ENCODE measurements at regions not wholly inside any gene's neighbourhood (a gene's known extent, or its start where the extent isn't known, plus 50 kb on each side); places are given as distances from the start of the nearest gene placed in this dataset.

DNA sequence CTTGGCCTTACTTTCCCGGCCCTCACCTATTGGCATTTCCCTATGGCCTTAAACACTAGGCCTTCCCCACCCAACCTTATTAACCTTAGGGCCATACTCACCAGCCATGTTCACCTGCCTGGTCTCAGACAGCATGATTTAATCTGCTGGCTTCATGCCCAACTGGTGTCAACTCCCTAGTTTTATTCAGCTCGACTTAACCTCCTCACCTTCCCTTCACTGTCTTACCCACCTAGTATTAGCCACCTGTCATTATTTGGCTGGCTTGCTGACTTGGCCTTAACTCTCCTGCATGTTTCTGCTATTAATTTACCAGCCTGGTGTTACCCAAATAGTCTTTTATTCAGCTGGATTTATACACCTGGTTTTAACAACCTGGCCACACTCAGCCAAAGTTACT, 136.0 kb upstream of the ZSWIM2 start:
- DNase-seq = no peak
- intact Hi-C loops (cut with DNase I; ENCODE audit: low total_unique reads) = no loop called here
- WGBS, 5 donors = 79 to 84% (median 81%) methylated on average over 2 of the region's 2 CpGs
- Histone ChIP-seq H3K4me3 (no peak overlapping the region), H3K36me3 (no peaks in the 10 kb centered on the region), H3K27ac (no peak overlapping the region), H3K9me3 (peaks cover 0 to 29% (median 12%) of the 10 kb centered on the region in 8 donors), H3K27me3 (replicated peaks in 1 of 7) (no peaks in the 10 kb centered on the region), H3K4me1 (no peaks in the 10 kb centered on the region)
- TF ChIP-seq, protein P1, sequence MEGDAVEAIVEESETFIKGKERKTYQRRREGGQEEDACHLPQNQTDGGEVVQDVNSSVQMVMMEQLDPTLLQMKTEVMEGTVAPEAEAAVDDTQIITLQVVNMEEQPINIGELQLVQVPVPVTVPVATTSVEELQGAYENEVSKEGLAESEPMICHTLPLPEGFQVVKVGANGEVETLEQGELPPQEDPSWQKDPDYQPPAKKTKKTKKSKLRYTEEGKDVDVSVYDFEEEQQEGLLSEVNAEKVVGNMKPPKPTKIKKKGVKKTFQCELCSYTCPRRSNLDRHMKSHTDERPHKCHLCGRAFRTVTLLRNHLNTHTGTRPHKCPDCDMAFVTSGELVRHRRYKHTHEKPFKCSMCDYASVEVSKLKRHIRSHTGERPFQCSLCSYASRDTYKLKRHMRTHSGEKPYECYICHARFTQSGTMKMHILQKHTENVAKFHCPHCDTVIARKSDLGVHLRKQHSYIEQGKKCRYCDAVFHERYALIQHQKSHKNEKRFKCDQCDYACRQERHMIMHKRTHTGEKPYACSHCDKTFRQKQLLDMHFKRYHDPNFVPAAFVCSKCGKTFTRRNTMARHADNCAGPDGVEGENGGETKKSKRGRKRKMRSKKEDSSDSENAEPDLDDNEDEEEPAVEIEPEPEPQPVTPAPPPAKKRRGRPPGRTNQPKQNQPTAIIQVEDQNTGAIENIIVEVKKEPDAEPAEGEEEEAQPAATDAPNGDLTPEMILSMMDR (IDR thresholded peaks at IDR 0.05 in 8 of 11, conservative IDR thresholded peaks at IDR 0.05 in 3 of 11) = no peak
- no peak for TF ChIP-seq POLR2AphosphoS5 (IDR thresholded peaks at IDR 0.05)

DNA sequence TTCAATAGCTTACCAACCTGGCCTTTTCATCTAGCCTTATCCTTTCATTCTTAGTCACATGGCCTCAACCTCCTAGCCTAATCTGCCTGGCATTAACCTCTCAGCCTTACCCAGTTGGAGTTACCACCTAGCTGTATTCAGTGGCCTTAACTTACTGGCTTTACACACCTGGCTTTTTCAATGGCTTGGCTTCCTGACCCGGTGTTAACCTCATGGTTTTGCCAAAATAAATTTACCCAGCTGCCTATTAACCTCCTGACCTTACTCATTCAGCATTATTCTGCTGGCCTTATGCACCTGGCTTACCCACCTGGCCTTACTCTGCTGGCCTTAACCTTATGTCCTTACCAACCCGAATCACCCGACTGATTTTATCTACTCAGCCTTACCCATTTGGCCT, 135.5 kb upstream of the ZSWIM2 start:
- intact Hi-C loops (cut with DNase I; ENCODE audit: low total_unique reads) = no loop called here
- H3K27ac ChIP-seq = no peak overlapping the region
- no peaks in the 10 kb centered on the region for H3K4me1 ChIP-seq
- TF ChIP-seq POLR2A (IDR thresholded peaks at IDR 0.05) (no peak), POLR2AphosphoS5 (IDR thresholded peaks at IDR 0.05) (no peak)
- TF ChIP-seq, protein P1 (IDR thresholded peaks at IDR 0.05 in 8 of 11, conservative IDR thresholded peaks at IDR 0.05 in 3 of 11) = no peak
- 72 to 79% (median 78%) methylated on average over 3 of the region's 3 CpGs for WGBS, 5 donors
- H3K27me3 ChIP-seq (replicated peaks in 1 of 7) = no peaks in the 10 kb centered on the region
- H3K4me3 ChIP-seq = no peak overlapping the region
- DNase-seq = no peak
- peaks cover 0 to 25% (median 7%) of the 10 kb centered on the region in 8 donors for H3K9me3 ChIP-seq
- H3K36me3 ChIP-seq = no peaks in the 10 kb centered on the region

DNA sequence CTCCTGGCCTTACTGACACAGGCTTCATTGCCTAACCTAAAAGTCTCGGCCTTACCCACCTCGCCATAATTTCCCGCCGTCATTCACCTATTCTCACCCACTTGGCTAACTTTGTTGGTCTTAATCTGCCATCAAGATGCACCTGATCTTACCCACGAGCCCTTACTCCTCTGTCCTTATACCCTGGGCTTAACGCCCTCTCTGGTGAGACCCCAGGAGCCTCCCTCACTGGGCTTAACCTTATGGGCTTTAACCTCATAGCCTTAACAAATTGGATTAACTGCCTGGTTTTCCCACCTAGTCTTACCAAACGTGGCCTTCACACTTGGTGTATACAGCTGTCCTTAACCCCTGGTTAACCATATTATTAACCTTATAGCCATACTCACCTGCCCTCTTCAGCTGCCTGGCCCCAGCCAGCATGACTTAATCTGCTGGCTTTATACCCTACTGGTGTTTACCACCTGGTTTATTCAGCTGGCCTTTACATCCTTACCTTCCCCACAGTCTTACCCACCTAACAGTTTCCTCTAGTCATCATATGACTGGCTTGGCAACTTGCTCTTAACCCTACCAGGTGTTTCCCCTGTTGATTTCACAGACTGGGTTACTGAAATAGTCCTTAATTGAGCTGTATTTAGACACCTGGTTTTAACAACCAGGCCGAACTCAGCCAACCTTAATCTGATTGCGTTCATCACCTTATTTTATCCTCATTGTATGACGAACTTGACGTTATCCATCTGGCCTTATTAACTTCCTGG, 132.0 kb upstream of the ZSWIM2 start:
- 87 to 95% (median 89%) methylated on average over 11 of the region's 11 CpGs for WGBS, 5 donors
- Histone ChIP-seq H3K4me3 (no peak overlapping the region), H3K4me1 (no peaks in the 10 kb centered on the region), H3K27me3 (replicated peaks in 1 of 7) (no peaks in the 10 kb centered on the region), H3K27ac (no peak overlapping the region), H3K36me3 (no peaks in the 10 kb centered on the region), H3K9me3 (peaks cover 0 to 3% (median 0%) of the 10 kb centered on the region in 8 donors)
- intact Hi-C loops (cut with DNase I; ENCODE audit: low total_unique reads) = no loop called here
- no peak for DNase-seq
- TF ChIP-seq, protein P1 (IDR thresholded peaks at IDR 0.05 in 8 of 11, conservative IDR thresholded peaks at IDR 0.05 in 3 of 11) = no peak
- TF ChIP-seq POLR2AphosphoS5 (IDR thresholded peaks at IDR 0.05) = no peak
- no peak for TF ChIP-seq POLR2A (IDR thresholded peaks at IDR 0.05)

DNA sequence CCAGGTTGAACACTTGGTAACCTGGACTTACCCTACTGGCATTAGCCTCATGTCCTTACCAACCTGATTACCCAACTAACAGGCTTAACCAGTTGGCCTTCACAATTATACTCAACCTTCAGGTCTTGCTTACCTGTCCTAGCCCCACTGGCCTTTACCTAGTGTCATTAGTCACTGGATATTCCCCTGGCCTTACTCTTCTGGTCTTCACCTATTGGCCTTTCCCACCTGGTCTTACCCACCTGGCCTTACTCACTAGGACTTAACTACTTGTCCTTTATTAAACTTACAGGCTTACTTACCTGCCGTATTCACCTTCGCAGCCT, 131.1 kb upstream of the ZSWIM2 start:
- intact Hi-C loops (cut with DNase I; ENCODE audit: low total_unique reads) = no loop called here
- Histone ChIP-seq H3K27me3 (replicated peaks in 1 of 7) (no peaks in the 10 kb centered on the region), H3K4me3 (no peak overlapping the region), H3K4me1 (no peaks in the 10 kb centered on the region), H3K36me3 (no peaks in the 10 kb centered on the region), H3K9me3 (no peaks in the 10 kb centered on the region), H3K27ac (no peak overlapping the region)
- TF ChIP-seq, protein P1 (IDR thresholded peaks at IDR 0.05 in 8 of 11, conservative IDR thresholded peaks at IDR 0.05 in 3 of 11) = no peak
- TF ChIP-seq POLR2AphosphoS5 (IDR thresholded peaks at IDR 0.05) = no peak
- no peak for TF ChIP-seq POLR2A (IDR thresholded peaks at IDR 0.05)
- no peak for DNase-seq
- 94 to 100% (median 96%) methylated on average over 2 of the region's 2 CpGs for WGBS, 5 donors

Data from spleen (tissue), 11 donors.